ENCODE measurements at regions not wholly inside any gene's neighbourhood (a gene's known extent, or its start where the extent isn't known, plus 50 kb on each side); places are given as distances from the start of the nearest gene placed in this dataset.

GRCh38 chr12:58647495-58647894, 272.8 kb downstream of the LRIG3 start:
- DNase-seq (ENCODE audit: low read depth), result no peak
- no peak overlapping the region for H3K4me3 ChIP-seq (ENCODE audit: low read depth, low read length)
- no peak for TF ChIP-seq CTCF (conservative IDR thresholded peaks at IDR 0.05; ENCODE audit: low read depth, low read length)

- no peak overlapping the region for H3K4me3 ChIP-seq (ENCODE audit: low read depth, low read length)
- no peak for TF ChIP-seq CTCF (conservative IDR thresholded peaks at IDR 0.05; ENCODE audit: low read depth, low read length)
- no peak for DNase-seq (ENCODE audit: low read depth)
These were observed 272.1 kb downstream of the LRIG3 start for GRCh38 chr12:58648176-58648575.

- H3K4me3 ChIP-seq (ENCODE audit: low read depth, low read length), result no peak overlapping the region
- no peak for TF ChIP-seq CTCF (conservative IDR thresholded peaks at IDR 0.05; ENCODE audit: low read depth, low read length)
- DNase-seq (ENCODE audit: low read depth), result no peak
These were observed 268.5 kb downstream of the LRIG3 start for GRCh38 chr12:58651850-58652249.

GRCh38 chr12:58654021-58654420, 266.3 kb downstream of the LRIG3 start:
- DNase-seq (ENCODE audit: low read depth), result no peak
- H3K4me3 ChIP-seq (ENCODE audit: low read depth, low read length), result no peak overlapping the region
- TF ChIP-seq CTCF (conservative IDR thresholded peaks at IDR 0.05; ENCODE audit: low read depth, low read length), result no peak

- no peak for DNase-seq (ENCODE audit: low read depth)
- no peak overlapping the region for H3K4me3 ChIP-seq (ENCODE audit: low read depth, low read length)
- TF ChIP-seq CTCF (conservative IDR thresholded peaks at IDR 0.05; ENCODE audit: low read depth, low read length), result no peak
These were observed 264.9 kb downstream of the LRIG3 start for GRCh38 chr12:58655375-58655774.

- TF ChIP-seq CTCF (conservative IDR thresholded peaks at IDR 0.05; ENCODE audit: low read depth, low read length), result no peak
- no peak overlapping the region for H3K4me3 ChIP-seq (ENCODE audit: low read depth, low read length)
- no peak for DNase-seq (ENCODE audit: low read depth)
These were observed 263.9 kb downstream of the LRIG3 start for GRCh38 chr12:58656254-58657009.

GRCh38 chr12:58657190-58657589, 263.1 kb downstream of the LRIG3 start:
- no peak for DNase-seq (ENCODE audit: low read depth)
- H3K4me3 ChIP-seq (ENCODE audit: low read depth, low read length), result no peak overlapping the region
- TF ChIP-seq CTCF (conservative IDR thresholded peaks at IDR 0.05; ENCODE audit: low read depth, low read length), result no peak
